HG03442 (cell line): ENCODE measurements at regions not wholly inside any gene's neighbourhood (a gene's known extent, or its start where the extent isn't known, plus 50 kb on each side); places are given as distances from the start of the nearest gene placed in this dataset.
"Not testable (repeated sequence)": the region's sequence is repeated elsewhere in the genome, so short reads cannot be mapped to it uniquely, and the experiment has no call there.

ENCODE experiments used
- ATAC-seq: cut with Tn5 transposase; IDR thresholded peaks from one replicate; pipeline ENCODE4 v1.9.1; 2021; ENCODE audit warnings: mild to moderate bottlenecking, moderate library complexity; ENCODE audit not compliant: unreplicated experiment

- ATAC-seq = no peak
These were observed 287.7 kb downstream of the PCDH7 start for GRCh38 chr4:31007858-31008257.

- ATAC-seq = no peak
These were observed 289.8 kb downstream of the PCDH7 start for GRCh38 chr4:31009926-31010325.

GRCh38 chr4:31015123-31015522 lies 295.0 kb downstream of the PCDH7 start:
- no peak for ATAC-seq

GRCh38 chr4:31016322-31017061 lies 296.3 kb downstream of the PCDH7 start:
- no peak for ATAC-seq

GRCh38 chr4:31020363-31020762 lies 300.2 kb downstream of the PCDH7 start:
- no peak for ATAC-seq

GRCh38 chr4:31021008-31021407 lies 300.8 kb downstream of the PCDH7 start:
- no peak for ATAC-seq

- no peak for ATAC-seq
These were observed 302.5 kb downstream of the PCDH7 start for GRCh38 chr4:31022702-31023101.

GRCh38 chr4:31023109-31023508 lies 302.9 kb downstream of the PCDH7 start:
- ATAC-seq = no peak

GRCh38 chr4:31023742-31024141 lies 303.6 kb downstream of the PCDH7 start:
- ATAC-seq = no peak

GRCh38 chr4:31024781-31025180 lies 304.6 kb downstream of the PCDH7 start:
- ATAC-seq = not testable (repeated sequence)

GRCh38 chr4:31026256-31026655 lies 306.1 kb downstream of the PCDH7 start:
- no peak for ATAC-seq

- no peak for ATAC-seq
These were observed 314.4 kb downstream of the PCDH7 start for GRCh38 chr4:31034550-31034949.

- ATAC-seq = no peak
These were observed 315.6 kb downstream of the PCDH7 start for GRCh38 chr4:31035761-31036160.

- ATAC-seq = no peak
These were observed 317.5 kb downstream of the PCDH7 start for GRCh38 chr4:31037703-31038102.

GRCh38 chr4:31039382-31039781 lies 319.2 kb downstream of the PCDH7 start:
- no peak for ATAC-seq

GRCh38 chr4:31040106-31040505 lies 319.9 kb downstream of the PCDH7 start:
- ATAC-seq = no peak

GRCh38 chr4:31041385-31041784 lies 321.2 kb downstream of the PCDH7 start:
- no peak for ATAC-seq

GRCh38 chr4:31041853-31042252 lies 321.7 kb downstream of the PCDH7 start:
- no peak for ATAC-seq

GRCh38 chr4:31043382-31044062 lies 323.4 kb downstream of the PCDH7 start:
- ATAC-seq = no peak

GRCh38 chr4:31045151-31045550 lies 325.0 kb downstream of the PCDH7 start:
- ATAC-seq = no peak

GRCh38 chr4:31045724-31046318 lies 325.7 kb downstream of the PCDH7 start:
- ATAC-seq = no peak

- ATAC-seq = no peak
These were observed 331.0 kb downstream of the PCDH7 start for GRCh38 chr4:31051151-31051550.
